Stimulated activated CD4-positive, alpha-beta T cell treated with anti-CD3 and anti-CD28 coated beads, Interleukin-1b, Interleukin-23, amount 100 ng/mL, for 24 hours (primary cell): ENCODE measurements at regions not wholly inside any gene's neighbourhood (a gene's known extent, or its start where the extent isn't known, plus 50 kb on each side); places are given as distances from the start of the nearest gene placed in this dataset.

ENCODE experiments used
- DNase-seq, 4 experiments: peaks; one replicate each; pipeline ENCODE4 v3.0.0-alpha.2; 2020; ENCODE audit warnings: low read depth in 4 of 4, low spot score in 1 of 4

DNA sequence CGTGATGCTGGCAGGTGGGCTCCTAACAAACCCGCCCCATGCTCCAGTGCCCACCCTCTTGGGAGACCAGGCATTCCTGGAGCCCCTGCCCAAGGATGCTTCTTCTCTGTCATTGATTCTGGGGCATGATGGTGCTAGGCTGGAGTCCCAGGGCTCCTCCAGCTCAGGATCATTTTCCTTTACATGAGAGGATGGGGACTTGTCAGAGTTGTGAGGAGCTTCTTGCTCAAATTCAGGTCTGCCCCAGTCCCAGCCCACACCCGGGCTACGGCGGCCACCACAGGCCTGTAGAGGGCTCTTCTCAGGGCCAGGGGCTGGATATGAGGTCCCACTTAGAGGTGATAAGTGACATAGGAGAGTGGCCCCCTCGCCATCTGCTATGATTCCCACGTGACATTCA, 141.1 kb upstream of the COPS8 start:
- DNase-seq, result no peak

DNA sequence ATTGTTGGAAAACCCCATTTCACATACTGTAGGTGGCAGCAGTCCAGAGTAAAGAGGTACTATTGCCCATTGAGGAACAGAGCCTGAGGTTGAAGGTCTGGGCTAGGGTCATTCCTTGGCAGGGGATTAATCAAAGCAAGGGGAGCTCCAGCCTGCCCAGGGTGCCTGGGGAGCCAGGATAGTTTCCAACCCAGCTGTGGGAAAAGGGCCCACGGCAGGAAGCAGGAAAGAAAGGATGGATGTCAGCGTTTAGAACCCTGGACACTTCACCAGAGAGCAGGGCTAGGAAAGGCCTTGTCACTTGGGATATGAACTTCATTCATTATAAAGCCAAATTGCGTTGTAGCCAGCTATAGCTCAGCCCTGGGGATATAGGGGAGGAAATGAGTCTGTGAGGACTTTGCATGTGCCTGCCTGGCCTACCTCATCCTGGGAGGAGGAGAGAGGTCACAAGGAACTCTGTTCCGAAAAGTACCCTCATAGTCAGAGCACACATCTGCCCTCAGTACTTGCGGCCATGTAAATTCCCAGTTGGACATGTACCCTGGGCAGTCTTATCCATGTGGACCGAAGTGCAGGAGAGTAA, 140.2 kb upstream of the COPS8 start:
- DNase-seq, result no peak

DNA sequence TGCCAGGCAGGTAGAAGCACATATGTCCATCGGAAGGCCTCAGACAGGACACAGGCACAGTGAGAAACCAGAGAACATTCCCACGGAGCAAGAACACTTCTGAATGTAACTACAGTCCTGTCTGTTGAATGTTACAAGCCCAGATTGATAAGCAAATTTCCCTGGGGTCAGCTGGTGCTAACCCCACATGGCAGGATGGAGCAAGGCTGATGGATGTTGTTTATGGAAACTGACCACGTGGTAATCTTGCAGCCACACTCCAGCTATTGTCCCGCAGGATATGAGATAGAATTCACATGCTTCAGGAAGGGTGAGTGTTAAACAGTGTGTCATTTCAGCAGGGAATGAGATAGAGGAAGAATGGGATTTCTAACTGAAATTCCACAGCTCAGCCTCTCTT, 138.8 kb upstream of the COPS8 start:
- DNase-seq, result no peak

DNA sequence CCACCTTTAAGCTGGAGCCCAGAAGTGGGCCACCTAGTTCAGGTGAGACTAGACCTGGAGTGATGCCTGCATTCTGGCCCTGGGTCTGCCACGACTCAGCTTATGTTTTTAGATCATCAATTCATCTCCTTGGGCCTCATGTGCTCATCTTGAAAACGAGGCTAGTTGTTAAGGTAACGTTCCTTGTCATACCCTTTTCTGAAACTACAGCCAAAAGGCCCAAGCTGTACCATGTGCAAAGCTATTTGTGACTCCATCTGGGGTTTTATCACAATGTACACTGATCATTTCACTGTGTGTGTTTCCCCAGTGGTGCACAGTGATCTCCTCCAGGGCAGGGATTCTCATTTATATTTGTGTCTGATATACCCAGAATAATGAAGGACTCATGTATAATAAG, 138.4 kb upstream of the COPS8 start:
- DNase-seq, result no peak

DNA sequence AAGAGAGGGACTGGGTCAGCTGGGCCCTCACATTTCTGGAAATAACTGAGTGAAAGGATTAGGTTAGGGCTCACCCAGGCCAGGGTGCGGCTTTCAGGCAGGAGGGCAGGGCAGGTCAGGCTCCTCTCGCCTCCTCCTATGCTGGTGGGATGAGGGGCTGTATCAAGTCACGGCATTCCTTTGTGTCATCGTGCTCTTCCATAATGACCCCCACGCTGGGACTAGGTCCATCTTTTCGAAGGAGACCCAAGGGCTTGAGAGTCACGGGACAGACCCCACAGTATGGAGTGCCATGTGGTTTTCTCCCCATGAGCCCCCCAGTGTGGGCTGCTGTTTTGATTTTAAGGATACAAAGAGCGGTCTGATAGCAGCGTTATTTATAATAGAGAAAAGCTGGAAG, 137.8 kb upstream of the COPS8 start:
- no peak for DNase-seq

DNA sequence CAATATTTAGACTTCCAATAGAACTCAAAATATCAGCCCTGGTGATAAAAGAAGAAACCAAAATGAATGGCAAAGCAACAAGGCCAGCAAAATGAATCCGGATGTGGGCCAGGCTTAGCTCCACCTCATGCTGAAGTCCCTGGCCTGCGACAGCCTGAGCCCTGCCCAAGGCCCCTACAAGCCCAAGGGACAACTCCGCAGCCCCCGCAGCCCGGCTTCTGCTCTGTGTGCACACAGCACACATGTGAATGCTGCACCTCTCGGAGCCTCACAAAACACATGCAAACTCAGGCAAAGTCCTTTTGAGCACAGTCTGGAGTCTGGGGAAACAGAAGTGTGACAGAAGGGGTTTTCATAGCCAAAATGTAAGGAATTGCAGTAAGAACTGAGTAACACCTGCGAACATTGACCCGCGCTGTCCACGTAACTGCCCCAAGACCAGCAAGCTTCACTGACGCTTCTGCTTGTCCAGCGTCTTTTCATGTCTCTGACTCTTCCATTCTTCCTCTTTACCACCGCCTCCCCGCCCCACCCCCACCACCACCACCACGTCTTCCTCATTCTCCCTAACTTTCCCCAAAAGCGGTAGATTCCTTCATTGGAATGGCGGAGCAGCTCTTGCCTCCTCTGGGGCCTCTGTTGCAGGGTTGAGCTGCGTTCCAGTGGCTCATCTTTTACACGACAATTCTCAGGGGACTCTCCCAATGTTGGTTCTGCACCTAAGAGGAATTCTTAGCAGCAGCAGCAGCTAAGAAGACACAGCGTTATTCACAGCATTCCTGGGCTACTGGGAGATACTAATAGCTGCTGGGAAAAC, 136.4 kb upstream of the COPS8 start:
- no peak for DNase-seq

DNA sequence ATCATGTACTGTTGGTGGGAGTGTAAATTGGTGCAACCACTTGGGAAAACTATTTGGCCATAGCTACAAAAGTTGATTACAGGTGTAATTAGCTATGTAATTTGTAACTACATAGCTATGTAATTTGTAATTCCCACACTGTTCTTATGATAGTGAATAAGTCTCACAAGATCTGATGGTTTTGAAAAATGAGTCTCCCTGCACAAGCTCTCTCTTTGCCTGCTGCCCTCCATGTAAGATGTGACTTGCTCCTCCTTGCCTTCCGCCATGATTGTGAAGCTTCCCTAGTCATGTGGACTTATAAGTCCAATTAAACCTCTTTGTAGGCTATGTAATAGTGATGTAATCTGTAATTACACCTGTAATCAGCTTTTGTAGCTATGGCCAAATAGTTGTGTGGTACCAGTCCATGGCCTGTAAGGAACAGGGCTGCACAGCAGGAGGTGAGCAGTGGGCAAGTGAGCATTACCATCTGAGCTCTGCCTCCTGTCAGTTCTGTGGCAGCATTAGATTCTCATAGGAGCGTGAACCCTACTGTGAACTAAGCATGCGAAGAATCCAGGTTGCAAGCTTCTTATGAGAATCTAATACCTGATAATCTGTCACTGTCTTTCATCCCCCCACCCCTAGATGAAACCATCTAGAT, 133.7 kb upstream of the COPS8 start:
- DNase-seq, result no peak

DNA sequence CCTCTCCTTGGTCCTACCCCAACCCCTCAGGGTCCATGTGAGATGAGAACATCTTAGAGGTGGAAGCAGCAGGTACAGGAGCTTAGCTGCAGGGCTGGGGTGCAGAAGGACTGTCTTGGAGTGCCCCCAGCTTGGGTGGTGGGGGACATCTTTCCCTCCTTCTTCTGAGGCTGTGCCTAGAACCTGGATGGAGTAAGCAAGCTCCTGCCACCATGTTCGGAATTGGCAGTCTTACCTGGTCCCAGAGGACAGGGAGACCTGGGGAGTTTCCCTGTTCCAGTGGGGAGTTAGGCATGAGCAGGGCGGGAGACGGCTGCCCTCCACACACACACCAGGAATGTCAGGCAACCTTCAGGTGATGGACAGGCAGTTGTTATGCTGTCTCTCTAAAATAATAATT, 131.0 kb upstream of the COPS8 start:
- DNase-seq, result no peak

DNA sequence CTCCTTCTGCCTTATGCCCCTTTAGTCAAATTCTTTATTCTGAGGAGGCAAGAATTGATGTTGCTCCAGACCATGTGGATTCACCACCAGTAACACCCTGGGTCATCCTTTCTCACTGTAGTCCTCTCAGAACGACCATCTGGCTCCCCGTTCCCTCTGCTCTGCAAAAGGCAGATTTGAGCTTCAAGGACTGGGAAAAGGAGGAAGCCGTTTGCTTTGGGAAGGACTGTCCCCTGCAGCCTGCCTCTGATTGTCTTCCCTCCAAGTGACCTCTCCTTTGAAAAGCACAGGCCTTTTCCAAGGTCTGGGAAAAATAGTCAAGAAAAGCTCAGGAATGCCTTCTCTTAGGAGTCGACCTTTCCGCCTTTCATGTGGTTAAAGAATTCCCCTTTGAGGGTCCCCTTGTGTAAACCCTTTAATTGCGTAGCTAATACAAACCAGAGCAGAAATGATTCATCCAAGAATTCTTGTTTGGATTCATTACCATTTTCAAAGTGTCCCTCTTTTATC, 130.1 kb upstream of the COPS8 start:
- DNase-seq, result no peak

DNA sequence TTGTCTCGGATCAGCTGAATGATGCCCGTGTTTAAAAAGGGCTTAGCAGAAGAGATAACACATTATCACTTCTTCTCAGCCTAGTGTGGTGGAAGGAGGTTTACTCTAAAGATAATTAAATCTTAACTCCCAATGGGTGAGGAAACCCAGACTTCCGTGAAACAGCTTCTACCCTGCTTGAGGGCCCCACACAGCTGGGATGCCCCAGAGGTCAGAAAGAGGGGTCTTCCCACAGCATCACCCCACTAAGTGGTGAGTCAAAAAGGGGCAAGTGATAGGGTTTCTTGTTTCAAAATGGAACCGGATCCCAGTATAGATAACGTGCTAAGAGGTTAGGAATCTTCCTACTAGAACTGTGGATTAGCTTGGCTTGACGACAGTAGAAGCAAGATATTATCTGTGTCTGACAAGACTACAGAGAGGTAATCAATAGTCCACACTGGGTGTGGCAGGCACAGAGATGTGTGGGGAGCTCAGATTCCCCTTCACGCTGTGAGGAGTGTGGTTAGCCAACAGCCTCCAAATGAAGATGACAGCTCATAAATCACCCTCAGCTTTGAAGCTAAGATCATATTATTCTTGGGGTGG, 129.6 kb upstream of the COPS8 start:
- DNase-seq, result no peak

DNA sequence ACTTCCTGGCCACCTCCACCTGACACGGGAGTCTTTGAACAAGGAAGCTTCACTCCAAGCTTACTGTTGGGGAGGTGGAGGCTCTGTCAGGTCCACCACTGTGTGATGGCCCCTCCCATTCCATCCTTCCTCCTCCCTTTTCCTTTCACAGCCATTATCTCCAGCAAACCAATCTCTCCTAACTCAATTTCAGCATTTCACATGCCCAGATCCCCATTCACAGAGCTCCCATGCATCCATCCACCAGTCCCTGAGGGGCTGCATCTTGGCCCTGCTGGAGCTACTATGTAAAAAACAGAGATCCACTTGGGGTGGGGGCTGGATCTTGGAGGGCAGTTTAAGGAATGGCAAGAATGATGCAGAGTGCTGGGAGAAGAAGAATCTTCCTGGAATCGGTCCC, 129.0 kb upstream of the COPS8 start:
- DNase-seq, result no peak

DNA sequence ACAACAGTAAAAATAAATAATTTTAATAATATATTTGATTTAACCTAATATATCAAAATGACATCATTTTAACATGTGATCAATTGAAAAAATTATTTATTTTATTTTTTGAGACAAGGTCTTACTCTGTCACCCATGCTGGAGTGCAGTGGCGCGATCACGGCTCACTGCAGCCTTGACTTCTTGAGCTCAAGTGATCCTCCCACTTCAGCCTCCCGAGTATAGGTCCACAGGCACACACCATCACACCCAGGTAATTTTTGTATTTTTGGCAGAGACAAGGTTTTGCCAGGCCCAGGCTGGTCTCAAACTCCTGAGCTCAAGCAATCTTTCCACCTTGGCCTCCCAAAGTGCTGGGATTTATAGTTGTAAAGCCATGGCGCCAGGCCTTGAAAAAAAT, 126.7 kb upstream of the COPS8 start:
- DNase-seq, result no peak

DNA sequence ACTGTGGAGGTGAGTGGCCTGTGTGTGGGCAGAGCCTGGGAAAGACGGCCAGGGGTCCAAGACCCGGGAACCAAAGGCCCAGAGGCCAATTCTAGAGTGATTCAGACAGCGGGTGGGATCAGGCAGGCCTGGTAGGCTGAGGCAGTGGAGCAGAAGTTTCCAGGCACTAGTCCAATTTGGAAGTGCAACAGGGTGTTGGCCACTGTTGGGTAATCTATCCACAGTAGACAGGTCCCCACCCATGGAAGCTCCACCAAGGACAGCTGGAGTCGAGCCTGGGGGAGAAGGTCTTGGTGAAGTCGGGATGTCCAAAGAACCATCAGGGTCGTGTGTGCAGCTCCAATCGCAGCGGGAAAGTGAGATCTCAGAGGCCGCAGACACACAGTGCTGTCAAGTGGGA, 125.8 kb upstream of the COPS8 start:
- no peak for DNase-seq

DNA sequence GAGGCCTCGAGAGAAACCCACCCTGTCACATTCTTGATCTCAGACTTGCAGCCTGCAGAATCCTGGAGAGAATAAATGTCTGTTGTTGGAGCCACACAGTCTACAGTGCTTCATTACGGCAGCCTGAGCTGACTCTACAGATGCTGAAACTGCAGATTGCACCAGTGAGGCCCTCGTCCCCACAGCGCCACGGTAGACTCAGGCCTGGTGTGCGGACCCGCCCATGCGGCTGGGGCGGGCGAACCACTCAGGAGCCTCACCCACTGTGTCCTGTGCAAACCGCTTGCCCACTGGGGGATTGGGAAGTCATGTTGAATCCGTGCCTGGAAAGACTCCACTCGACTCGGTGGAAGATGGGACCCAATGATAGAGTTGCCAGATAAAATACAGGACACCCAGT, 125.2 kb upstream of the COPS8 start:
- DNase-seq, result no peak

DNA sequence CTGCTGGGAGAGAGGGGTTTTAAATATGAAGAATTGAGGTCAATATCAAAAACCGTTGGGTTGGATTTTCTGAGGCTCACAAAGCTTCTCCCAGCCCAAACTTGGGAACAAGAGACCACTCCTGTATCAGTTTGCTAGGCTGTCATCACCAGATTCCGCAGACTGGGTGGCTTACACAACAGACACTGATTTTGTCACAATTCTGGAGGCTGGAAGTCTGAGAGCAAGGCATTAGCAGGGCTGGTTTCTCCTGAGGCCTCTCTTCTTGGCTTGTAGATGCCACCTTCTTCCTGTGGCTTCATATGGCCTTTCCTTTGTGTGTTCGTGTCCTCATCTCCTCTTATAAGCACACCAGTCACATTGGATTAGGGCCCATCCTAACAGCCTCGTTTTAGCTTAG, 122.9 kb upstream of the COPS8 start:
- no peak for DNase-seq

DNA sequence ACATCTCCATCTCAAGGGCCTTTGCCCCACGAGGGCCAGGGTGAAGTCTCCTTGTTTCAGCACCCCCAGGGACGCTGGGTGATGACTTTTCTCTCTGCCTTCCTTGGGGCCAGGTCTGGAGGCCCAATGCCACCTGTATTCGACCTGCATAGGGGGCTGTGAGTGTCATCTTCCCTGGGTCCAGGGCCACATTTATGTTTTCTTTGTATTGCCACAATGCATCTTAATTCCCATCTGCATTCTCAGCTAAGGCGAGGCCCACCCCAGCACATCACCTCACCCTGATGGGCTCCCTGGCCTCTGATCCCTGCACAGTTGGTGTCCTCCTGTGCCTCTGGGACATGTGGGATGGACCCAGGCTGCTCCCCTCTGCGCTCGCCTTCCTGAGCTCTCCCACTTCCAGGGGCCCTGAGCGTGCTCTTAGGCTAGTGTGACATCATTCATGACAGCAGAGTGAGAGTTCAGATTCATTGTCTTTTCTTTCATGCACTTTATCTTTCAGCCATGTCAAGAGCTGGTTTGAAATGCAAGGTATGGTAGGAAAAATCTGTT, 122.0 kb upstream of the COPS8 start:
- no peak for DNase-seq

DNA sequence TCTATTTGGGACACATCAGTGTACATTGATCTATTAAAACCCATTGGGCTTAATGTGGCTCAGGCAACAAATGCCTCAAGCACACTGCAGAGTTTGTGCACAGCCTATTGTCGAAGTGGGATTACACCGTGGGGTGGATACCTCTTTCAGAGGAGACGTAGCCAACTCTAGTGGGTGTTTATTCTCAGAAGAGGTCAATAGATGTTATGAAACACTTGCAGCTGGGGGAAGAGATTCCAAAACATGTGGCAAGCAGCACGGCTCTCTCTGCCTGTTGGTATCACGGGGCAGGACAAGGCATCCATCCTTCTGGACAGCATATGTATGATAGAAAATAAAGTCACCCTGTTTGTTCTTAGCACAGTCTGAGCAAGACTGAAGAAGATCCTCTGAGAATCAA, 121.4 kb upstream of the COPS8 start:
- DNase-seq, result no peak

DNA sequence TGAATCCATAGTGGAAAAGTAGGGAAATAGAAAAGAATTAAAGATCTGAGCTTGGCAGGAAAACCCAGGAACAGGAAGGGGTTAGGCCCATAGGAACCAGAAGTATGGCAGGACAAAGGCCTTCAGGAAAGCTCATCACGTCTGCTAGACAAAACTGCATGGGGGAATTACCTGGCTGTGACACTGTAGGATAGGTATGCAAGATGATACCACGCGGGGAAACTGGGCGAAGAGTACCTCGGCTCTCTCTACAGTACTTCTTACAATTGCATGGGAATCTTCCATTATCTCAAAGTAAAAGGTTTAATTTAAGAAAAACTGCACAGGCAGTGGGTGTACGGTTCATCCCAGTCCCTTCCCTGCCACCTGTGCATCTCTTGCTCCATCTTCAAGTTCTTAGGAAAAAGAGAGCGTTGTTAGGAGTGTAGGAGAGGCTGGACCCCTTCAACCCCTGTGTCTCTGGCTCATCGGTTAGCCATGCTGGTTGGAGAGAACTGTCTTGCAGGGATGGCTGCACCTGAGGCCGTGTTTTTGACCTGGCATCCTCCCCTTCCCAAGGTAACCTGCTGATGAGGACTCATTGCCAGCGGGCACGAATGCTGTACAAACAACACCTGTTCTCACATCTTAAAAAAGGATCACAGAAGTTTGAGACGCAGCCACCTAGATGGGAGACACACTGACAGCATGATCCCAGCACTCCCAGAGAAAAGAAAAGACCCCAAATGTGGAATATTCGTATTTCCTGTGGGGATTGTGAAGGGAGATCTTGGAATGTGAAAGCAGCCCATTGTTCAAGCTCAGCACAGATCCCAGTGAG, 120.5 kb upstream of the COPS8 start:
- DNase-seq, result no peak

DNA sequence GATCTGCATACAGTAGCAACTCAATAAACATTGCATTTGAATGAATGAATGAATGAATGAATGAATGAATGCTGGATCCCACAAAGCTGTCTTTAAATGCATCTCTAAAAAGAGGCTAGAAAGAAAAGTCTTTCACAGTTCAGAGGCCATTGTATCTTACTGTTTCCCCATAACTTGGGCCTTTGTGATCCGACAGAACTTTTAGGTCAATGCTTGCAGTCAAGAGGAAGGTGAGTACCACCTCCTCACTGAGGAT, 119.9 kb upstream of the COPS8 start:
- DNase-seq, result no peak

DNA sequence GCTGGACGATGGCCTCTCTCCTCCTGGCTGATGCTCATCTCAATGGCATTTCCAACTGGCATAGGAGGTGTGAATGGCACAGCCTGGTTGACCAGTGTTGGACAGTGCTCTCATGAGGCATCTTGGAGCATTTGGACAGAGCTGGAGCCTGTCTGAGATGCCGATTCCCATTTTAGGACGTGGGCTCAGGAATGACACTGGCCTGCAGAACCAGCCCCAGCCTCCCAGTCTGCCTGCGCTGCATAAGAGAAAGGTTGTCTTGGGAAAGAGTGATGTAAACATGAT, 118.2 kb upstream of the COPS8 start:
- DNase-seq, result no peak

DNA sequence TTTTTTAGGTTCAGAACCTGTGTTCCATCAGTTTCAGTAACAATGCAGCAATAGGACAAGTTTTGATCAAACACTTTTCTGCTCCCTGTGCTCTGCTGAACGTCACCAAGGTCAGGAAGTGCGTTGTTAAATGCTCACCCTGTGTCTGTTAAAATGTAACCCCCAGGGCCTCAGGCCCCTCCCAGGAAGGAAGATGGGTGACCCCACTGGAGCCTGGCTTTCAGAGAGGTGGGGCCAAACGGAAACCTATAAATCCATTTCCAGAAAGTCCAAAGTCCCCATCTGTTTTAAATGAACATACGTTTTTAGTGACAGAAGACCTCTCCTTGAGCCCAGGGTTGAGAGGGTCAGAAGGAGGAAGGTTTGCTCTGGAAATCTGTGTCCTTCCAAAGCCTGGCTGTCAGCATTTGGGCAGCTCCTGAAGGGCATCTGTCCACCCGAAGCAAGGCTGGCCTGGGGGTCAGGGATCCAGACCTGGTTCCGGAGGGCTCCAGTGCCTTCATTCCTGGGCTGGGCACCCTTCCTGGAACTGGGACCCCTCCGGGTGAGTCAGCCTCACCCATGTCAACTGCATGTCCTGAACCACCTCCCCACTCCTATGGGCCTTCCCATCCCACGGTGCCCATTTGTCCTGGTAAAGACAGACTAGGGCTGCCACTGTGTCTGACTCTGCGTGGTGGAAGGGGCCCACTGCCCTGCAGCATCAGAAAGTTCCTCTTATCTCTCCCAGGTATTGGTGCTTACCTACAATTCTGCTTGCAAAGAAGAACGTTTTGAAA, 117.4 kb upstream of the COPS8 start:
- no peak for DNase-seq
